AG09319 (cell line): ENCODE measurements at regions not wholly inside any gene's neighbourhood (a gene's known extent, or its start where the extent isn't known, plus 50 kb on each side); places are given as distances from the start of the nearest gene placed in this dataset.
"Not testable (repeated sequence)": the region's sequence is repeated elsewhere in the genome, so short reads cannot be mapped to it uniquely, and the experiment has no call there.

Experiments used
- DNase-seq: peaks from one replicate; pipeline ENCODE4 v3.0.0-alpha.2; 2010; ENCODE audit warnings: low read depth; ENCODE audit errors: extremely low read depth
- CTCF ChIP-seq: IDR thresholded peaks from 2 replicates; pipeline ENCODE4 v1.5.1; 2011; ENCODE audit warnings: low read depth, mild to moderate bottlenecking, inconsistent platforms, low read length, moderate library complexity

DNA sequence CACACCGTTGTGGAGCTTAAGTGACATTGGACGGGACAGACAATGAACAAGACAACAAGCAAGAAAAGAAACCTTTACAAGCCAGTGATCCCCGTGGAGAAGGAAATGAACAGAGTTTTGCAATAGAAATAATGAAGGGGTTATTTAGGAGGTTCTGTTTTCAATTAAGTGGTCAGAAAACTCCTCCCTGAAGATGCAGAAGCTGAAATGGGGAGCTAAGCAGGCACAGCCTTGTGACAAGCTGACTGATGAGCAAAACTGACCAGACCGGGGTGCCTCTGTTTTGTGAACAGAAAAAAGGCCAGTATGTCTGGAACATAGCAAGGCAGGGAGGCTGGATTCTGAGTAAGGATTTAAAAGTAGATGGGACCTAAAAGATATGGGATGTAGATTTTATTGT lies 299.8 kb upstream of the POM121L12 start:
- no peak for DNase-seq
- TF ChIP-seq CTCF, result no peak

DNA sequence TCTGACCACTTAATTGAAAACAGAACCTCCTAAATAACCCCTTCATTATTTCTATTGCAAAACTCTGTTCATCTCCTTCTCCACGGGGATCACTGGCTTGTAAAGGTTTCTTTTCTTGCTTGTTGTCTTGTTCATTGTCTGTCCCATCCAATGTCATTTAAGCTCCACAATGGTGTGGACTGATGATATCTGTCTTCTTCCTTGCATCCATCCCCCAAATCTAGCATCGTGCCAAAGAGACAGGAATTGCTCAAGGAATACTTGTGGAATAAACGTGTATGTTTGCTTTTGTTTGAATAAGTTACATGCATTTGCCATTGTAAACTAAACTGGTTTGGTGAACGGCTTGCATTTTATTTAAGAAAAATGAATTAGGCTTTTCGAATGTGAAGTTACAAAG lies 306.8 kb upstream of the POM121L12 start:
- DNase-seq, result not testable (repeated sequence)

DNA sequence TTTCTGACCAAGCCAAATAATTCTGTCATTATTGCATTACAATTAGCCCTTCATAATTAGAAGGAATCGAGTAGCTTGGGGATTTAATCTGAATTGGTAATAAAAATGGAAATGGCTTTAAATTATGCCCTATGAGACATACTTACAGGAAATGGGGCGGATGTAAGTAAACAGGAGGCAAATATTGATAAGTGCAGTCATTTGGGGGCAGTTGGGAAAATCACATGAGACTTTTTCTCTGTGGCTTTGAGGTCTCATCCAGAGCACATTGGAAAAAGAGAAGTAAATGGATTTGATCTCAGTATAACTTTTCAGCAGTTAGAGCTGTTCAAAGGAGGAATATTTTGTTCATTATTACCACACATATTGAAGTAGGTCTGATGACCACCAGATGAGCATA lies 307.8 kb upstream of the POM121L12 start:
- no peak for DNase-seq
- TF ChIP-seq CTCF, result no peak

GRCh38 chr7:52726986-52727385 lies 308.4 kb upstream of the POM121L12 start:
- no peak for TF ChIP-seq CTCF
- DNase-seq, result no peak

DNA sequence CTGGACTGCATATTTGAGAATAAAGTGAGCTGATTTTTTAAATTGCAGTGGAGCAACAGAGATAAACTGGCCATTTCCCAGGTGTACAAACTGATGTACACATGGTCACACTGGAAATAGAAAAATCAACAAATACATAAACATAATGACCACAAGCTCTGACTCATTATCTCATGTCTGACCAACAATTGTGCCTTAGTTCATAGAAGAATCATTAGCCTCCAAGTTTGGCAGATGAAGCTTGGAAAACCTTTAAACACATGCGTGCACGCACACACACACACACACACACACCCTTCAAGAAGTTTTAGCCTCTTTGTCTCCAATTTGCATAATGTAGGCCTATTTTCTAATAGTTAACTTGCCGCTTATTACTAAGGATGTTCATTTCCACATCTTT lies 308.9 kb upstream of the POM121L12 start:
- TF ChIP-seq CTCF, result no peak
- no peak for DNase-seq

DNA sequence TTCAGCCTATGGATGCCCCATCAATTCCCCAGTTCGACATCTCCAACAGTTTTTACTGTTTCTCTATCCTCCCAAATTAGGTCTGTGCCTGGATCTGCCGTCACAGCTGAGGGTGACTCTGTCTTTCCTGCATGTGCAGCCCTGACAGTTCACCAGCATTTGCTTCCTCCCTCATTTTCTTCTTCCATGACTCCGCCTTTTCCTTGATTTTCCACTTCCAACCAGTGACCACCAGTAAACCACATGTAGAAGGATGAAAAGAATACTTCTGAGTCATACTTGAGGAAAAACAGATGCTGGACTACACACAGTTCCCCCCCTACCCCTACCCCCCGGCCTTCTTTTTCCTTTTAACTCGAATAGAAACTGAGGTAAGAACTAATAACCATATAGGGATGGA lies 311.8 kb upstream of the POM121L12 start:
- no peak for TF ChIP-seq CTCF

DNA sequence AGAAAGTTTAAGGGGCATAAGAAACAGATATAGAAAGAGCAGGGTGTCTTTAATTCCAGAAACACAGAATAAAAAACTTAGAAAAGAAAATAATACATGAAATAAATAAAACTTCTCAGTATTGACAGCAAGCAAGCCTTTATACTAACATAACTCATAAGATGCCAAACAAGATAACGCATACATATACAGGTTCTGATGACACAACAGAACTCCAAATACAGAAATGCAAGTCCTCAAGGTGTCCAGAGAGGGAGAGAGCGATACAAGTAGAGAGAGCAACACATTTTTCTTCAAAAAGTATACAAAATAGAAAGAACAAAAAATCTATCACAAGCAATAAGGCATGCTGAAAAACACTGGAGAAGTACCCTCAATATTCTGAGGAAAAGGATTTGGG lies 314.6 kb upstream of the POM121L12 start:
- TF ChIP-seq CTCF, result no peak
- DNase-seq, result no peak

More for the DNA sequence above, 311.8 kb upstream of the POM121L12 start:
- no peak for DNase-seq

DNA sequence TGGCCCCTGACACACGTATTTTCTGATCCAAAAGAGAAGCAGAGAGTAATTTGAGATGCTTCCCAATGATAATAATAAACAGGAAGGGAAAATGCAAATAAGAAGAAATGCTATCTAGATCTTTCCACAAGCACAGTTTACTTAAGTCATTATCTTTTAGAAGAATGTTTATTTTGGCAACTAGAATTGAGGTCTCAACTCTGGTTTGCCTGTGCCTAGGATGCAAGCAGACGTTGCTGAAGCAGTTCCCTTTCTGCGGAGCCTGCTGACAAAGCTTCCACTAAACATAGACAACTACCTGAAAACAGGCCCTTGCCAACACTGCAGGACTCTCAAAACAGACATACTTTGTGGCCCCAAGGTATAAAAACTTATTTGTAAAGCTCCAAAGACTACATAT lies 315.8 kb upstream of the POM121L12 start:
- no peak for TF ChIP-seq CTCF
- DNase-seq, result no peak
